ENCODE measurements at regions not wholly inside any gene's neighbourhood (a gene's known extent, or its start where the extent isn't known, plus 50 kb on each side); places are given as distances from the start of the nearest gene placed in this dataset.

DNA sequence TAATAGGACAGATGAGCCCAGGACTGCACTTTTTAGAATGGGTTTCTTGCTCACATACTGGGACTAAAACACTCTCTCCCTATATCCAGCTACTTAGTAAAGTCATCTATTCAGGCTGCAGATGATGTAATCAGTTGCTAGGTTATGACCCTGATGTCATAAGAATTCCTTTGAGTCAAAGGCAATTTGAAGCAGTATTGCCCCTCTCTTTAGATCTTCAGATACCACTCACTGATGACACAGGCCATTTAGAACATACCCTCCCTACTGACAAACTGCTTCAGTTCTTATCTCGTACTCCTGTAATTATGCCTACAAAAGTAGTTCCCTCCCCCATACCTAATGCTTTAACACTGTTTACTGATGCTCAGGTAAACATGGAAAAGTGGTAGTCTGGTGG lies 450.1 kb upstream of the RASGRP1 start:
- TF ChIP-seq, protein P1, sequence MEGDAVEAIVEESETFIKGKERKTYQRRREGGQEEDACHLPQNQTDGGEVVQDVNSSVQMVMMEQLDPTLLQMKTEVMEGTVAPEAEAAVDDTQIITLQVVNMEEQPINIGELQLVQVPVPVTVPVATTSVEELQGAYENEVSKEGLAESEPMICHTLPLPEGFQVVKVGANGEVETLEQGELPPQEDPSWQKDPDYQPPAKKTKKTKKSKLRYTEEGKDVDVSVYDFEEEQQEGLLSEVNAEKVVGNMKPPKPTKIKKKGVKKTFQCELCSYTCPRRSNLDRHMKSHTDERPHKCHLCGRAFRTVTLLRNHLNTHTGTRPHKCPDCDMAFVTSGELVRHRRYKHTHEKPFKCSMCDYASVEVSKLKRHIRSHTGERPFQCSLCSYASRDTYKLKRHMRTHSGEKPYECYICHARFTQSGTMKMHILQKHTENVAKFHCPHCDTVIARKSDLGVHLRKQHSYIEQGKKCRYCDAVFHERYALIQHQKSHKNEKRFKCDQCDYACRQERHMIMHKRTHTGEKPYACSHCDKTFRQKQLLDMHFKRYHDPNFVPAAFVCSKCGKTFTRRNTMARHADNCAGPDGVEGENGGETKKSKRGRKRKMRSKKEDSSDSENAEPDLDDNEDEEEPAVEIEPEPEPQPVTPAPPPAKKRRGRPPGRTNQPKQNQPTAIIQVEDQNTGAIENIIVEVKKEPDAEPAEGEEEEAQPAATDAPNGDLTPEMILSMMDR (IDR thresholded peaks at IDR 0.05 in 8 of 11, conservative IDR thresholded peaks at IDR 0.05 in 3 of 11), result no peak
- no peak for TF ChIP-seq POLR2A (IDR thresholded peaks at IDR 0.05)
- TF ChIP-seq POLR2AphosphoS5 (IDR thresholded peaks at IDR 0.05), result no peak

Measured in spleen (tissue), 7 donors.